HG03280 (cell line): ENCODE measurements at regions not wholly inside any gene's neighbourhood (a gene's known extent, or its start where the extent isn't known, plus 50 kb on each side); places are given as distances from the start of the nearest gene placed in this dataset.

Experiments
- ATAC-seq: cut with Tn5 transposase; IDR thresholded peaks from one replicate; pipeline ENCODE4 v1.9.1; 2021; ENCODE audit warnings: mild to moderate bottlenecking, moderate library complexity; ENCODE audit not compliant: unreplicated experiment

GRCh38 chr9:87148331-87149104 is 201.2 kb upstream of the GAS1 start:
- no peak for ATAC-seq

GRCh38 chr9:87149799-87150198 is 202.5 kb upstream of the GAS1 start:
- ATAC-seq: no peak

- no peak for ATAC-seq
Observed at GRCh38 chr9:87152256-87152655, 204.9 kb upstream of the GAS1 start.

DNA sequence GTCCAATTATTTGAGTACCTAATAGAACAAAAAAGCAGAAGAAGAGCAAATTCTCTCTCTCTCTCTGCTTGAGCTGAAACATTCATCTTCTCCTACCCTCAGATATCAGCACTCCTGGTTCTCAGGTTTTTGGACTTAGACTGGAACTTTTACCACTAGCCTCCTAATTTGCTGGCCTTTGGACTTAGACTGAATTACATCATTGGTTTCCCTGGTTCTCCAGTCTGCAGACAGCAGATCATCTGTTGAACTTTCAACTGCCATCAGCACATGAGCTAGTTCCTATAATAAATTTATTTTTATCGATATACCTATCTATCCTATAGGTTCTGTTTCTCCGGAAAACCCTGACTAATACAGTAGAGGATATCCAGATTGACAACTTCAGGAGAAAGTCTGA is 208.9 kb upstream of the GAS1 start:
- ATAC-seq: no peak

GRCh38 chr9:87157366-87158031 is 210.2 kb upstream of the GAS1 start:
- ATAC-seq: no peak

GRCh38 chr9:87158765-87159164 is 211.5 kb upstream of the GAS1 start:
- no peak for ATAC-seq

DNA sequence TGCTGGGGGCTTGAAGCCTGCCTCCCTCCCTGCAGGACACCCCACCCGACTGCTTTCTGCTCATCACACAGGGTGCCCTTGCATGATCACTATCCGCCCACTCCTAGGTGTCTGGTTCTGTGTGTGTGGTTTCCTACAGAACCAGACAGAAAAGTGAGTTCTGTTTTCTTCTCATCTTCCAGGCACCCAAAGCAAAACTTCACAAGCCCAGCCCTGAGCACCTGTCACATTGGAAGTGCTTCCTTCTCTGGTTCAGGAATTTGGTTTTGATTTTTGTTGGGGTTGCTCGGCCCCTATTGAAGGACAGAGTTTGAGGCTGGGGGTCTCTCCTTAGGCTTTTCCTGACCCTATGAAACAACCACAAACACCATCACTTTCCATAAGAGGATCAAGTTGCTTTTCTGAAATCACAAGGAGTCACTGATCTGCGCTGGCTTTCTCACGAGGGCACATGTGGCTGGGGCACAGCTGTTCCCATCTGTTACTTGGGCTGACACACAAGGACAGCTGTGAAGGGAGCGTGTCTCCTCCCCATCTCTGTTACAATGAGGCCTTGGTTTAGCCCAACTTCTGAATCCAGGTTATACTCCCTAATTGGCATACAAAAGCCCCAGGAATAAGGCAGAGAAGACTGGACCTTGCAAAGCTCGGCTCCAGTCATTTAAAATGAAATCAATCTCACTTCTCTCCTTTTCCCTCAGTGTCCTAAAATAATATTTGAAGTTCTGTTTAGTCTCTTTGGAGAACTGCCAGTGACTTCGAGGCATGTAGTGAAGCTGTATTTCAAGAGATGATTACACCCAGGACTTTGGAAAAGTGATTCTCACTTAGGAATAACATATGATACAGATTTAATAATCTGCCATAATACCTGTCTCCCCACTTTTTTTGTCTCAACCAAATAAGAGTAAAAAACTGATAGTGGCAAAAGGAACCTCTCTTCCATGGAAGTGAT is 213.1 kb upstream of the GAS1 start:
- no peak for ATAC-seq

- ATAC-seq: no peak
Observed at GRCh38 chr9:87167161-87167560, 219.9 kb upstream of the GAS1 start.

DNA sequence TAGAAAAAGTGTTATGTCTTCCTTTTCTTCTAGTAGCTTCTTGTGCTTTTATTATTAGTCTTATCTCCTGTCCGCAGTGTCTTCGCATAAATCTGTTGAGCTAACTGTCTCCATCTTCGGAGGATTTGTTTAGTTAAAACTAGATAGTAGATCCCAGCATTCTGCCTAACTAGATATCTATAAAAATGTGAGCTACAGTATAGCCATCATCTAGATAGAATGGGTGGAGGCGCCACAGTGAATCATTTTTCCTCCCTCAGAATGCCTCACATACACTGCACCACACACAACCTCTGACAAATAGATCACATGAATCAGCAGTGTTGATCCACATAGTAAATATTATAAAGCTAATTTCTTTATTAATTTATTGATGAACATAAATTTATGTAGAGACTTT is 220.3 kb upstream of the GAS1 start:
- ATAC-seq: no peak

- ATAC-seq: no peak
Observed at GRCh38 chr9:87178302-87178701, 231.0 kb upstream of the GAS1 start.

GRCh38 chr9:87179553-87180340 is 232.4 kb upstream of the GAS1 start:
- ATAC-seq: no peak

GRCh38 chr9:87180361-87180760 is 233.1 kb upstream of the GAS1 start:
- ATAC-seq: no peak

DNA sequence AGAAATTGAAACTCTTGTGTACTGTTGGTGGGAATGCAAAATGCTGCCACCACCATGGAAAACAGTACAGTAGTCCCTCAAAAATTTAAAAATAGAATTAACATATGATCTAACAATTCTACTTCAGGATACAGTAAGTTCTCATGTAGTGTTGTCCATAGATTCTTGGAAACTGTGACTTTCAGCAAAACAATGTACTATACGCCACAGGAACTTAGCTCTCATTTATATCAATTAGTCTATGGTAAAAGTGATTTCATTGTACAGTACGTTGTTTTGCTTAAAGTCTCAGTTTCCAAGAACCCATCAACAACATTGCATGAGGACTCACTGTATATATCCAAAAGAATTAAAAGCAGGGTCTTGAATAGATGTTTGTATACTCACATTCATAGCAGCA is 233.5 kb upstream of the GAS1 start:
- no peak for ATAC-seq

DNA sequence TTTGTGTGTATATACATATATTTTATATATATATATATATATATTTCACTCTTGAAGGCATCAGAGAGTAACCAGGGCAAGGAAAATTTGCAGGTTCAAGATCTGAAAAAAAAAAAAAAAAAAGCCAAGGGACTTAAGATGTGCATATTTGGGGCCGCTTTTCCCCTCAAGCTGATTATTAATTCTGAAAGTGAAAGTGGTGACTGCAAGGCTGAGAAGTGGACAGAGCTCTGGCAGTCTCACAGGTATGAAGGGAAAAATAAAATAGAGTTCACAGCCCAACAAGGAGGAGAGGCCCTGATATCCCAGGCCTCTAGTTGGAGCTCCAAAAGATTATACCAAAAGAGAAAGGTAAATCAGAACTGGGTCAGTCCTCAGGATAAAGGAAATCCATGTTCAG is 234.4 kb upstream of the GAS1 start:
- no peak for ATAC-seq

- no peak for ATAC-seq
Observed at GRCh38 chr9:87184956-87185642, 237.8 kb upstream of the GAS1 start.

GRCh38 chr9:87187656-87188055 is 240.3 kb upstream of the GAS1 start:
- ATAC-seq: no peak

DNA sequence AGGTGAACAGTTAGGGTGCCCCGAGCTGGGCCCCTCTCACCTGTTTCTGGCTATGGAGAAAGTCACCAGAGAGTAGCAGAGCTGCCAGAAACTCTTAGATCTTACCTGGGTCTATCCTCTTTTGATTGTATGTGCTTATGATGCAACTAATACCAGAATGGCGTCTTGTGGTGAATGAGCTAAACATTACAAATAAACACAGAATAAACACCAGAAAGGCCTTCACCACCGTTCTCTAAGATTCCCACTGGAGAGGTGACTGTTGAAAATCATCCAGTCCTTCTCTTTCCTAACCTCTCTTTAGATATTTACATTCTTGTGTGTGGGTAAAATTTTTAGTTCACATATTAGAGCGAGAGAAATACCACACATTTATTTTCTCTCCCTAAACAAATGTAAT is 241.7 kb upstream of the GAS1 start:
- ATAC-seq: no peak

GRCh38 chr9:87193151-87193550 is 245.8 kb upstream of the GAS1 start:
- no peak for ATAC-seq

DNA sequence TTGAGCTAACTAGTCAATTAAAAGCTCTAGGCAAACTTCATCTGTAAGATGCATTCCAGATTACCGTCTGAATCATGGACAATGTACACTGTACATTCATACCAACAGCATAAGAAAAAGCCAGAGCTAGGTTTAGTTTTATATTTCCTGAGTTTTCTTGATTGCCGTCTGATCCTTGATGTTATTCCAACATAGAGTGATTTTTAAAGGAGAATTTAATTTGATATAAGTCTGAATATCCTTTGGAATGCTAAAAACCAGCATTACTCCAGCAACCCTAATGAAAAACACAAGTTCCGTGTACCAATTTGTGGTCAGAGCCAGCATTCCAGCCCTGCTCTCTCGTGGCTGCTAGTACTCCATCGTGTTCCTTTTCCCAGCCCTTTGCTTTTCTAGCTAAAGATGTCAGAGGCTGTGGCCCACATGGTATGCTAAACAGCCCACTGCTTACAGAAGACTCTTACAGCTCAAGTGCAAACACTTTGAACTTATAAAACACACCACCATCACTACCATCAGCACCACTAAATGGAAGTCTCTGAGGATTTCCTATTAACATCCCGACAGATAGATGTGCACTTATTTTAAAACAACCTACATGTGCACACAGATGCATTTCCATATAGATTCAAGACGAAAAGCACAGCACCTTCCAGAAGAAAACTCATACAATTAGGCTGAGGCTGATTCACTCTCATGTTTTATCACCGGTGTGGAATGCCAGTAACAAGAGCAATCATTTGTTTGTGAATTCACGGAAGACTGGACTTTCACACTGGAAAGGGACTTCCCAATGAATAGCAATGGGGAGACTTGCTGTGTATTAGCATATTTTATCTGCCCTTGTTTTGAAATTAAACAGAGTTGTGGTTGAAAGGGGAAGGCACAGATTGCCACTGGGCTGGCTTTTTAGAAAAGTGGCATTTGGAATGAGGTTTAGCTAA is 246.9 kb upstream of the GAS1 start:
- no peak for ATAC-seq
